SJSA1 (cell line): ENCODE measurements at regions not wholly inside any gene's neighbourhood (a gene's known extent, or its start where the extent isn't known, plus 50 kb on each side); places are given as distances from the start of the nearest gene placed in this dataset.

Experiments
- DNase-seq, 2 experiments: peaks; one replicate each; pipeline ENCODE4 v3.0.0-alpha.2; 2015 to 2020; ENCODE audit warnings: low spot score in 2 of 2, low read depth in 1 of 2
- H3K27ac ChIP-seq: fragments of 250-450 bp; sonication (Bioruptor Pico); 2 replicates; pipeline ENCODE4 v1.5.1; 2020; ENCODE audit warnings: mild to moderate bottlenecking, moderate library complexity
- H3K27me3 ChIP-seq: fragments of 250-450 bp; sonication (Bioruptor Pico); replicated peaks from 2 replicates; pipeline ENCODE4 v1.5.1; 2020; ENCODE audit warnings: mild to moderate bottlenecking, moderate library complexity
- H3K36me3 ChIP-seq: fragments of 250-450 bp; sonication (Bioruptor Pico); 2 replicates; pipeline ENCODE4 v1.5.1; 2020; ENCODE audit warnings: mild to moderate bottlenecking
- H3K4me1 ChIP-seq: fragments of 250-450 bp; sonication (Bioruptor Pico); replicated peaks from 2 replicates; pipeline ENCODE4 v1.6.1; 2021; ENCODE audit warnings: mild to moderate bottlenecking
- H3K4me3 ChIP-seq: fragments of 250-450 bp; sonication (Bioruptor Pico); 2 replicates; pipeline ENCODE4 v1.5.1; 2020; ENCODE audit warnings: mild to moderate bottlenecking
- H3K9me3 ChIP-seq: fragments of 250-450 bp; sonication (Bioruptor Pico); replicated peaks from 2 replicates; pipeline ENCODE4 v1.5.1; 2020; ENCODE audit warnings: mild to moderate bottlenecking

GRCh38 chr4:14277505-14277904 is 650.0 kb upstream of the BOD1L1 start:
- H3K27ac ChIP-seq, result no peak overlapping the region
- no peaks in the 10 kb centered on the region for H3K36me3 ChIP-seq
- DNase-seq, result no peak
- no peaks in the 10 kb centered on the region for H3K27me3 ChIP-seq
- no peak overlapping the region for H3K4me3 ChIP-seq
- H3K9me3 ChIP-seq, result no peaks in the 10 kb centered on the region
- H3K4me1 ChIP-seq, result no peaks in the 10 kb centered on the region

DNA sequence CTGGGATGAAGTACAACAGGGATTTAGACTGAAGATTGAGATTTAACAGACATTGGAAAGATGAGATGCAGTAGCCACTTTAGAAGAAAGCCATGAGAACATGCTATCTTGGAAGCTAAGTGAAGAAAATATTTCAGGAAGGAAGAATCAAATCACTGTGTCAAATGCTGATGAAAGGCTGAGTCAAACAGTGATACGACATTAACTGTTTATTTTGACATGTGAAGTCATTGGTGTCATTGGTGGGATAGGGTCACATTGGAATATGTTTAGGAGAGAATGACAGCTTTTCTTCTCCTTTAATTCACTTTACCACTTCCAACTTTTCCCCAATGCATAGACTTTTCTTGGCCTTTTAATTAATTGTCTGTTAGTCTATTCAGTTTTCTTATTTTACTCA is 653.0 kb upstream of the BOD1L1 start:
- Histone ChIP-seq H3K27ac (no peak overlapping the region), H3K36me3 (no peaks in the 10 kb centered on the region), H3K4me1 (no peaks in the 10 kb centered on the region), H3K9me3 (no peaks in the 10 kb centered on the region), H3K27me3 (no peaks in the 10 kb centered on the region), H3K4me3 (no peak overlapping the region)
- no peak for DNase-seq

GRCh38 chr4:14284578-14284977 is 657.1 kb upstream of the BOD1L1 start:
- DNase-seq, result no peak
- no peak overlapping the region for H3K4me3 ChIP-seq
- no peaks in the 10 kb centered on the region for H3K36me3 ChIP-seq
- H3K4me1 ChIP-seq, result no peaks in the 10 kb centered on the region
- no peaks in the 10 kb centered on the region for H3K9me3 ChIP-seq
- no peak overlapping the region for H3K27ac ChIP-seq
- no peaks in the 10 kb centered on the region for H3K27me3 ChIP-seq

GRCh38 chr4:14289708-14290107 is 662.2 kb upstream of the BOD1L1 start:
- H3K9me3 ChIP-seq, result no peaks in the 10 kb centered on the region
- H3K27me3 ChIP-seq, result no peaks in the 10 kb centered on the region
- no peak for DNase-seq
- H3K4me1 ChIP-seq, result peaks cover 10% of the 10 kb centered on the region
- H3K4me3 ChIP-seq, result no peak overlapping the region
- no peaks in the 10 kb centered on the region for H3K36me3 ChIP-seq
- H3K27ac ChIP-seq, result no peak overlapping the region

DNA sequence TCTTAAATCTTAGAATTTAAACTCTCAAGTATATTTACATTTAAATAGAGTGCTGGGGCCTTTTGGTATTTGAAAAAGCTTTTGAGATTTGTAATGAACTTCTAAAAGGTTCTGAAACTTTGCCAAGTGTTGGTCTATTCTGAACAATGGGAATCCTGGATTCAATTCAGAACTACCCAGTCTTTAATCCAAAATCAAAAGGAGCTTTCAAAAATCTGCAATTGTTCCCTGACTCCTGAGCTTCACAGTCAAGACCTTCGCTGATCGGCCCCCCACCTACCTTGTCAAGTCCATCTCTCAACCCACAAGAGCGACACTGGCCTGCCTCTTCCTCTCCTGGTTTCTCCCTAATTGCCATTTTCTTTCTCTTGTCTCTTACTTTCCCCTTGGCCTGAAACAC is 666.1 kb upstream of the BOD1L1 start:
- Histone ChIP-seq H3K9me3 (no peaks in the 10 kb centered on the region), H3K36me3 (no peaks in the 10 kb centered on the region), H3K27me3 (no peaks in the 10 kb centered on the region), H3K27ac (peak overlapping the region; percentile 20; the same call in 1 of the 2 replicates), H3K4me3 (no peak overlapping the region), H3K4me1 (peaks cover 14% of the 10 kb centered on the region)
- DNase-seq, result no peak

DNA sequence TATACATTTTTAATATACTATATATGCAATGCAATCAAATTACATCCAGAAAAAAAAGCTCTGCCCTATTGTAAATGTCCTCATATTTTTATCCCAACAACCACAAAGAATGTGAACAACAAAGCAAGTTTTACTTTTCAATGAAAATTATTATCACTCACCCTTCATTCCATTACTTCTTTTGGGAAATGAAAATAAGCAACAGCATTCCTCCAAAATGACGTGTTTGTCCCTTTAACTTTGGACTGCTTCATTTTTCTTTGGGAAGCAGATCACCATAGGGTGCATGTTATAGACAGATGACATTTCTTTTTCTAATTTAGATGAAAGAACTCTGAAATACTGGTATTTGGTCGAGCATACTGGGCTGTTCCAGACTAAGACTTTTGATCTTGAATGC is 667.1 kb upstream of the BOD1L1 start:
- Histone ChIP-seq H3K9me3 (no peaks in the 10 kb centered on the region), H3K4me3 (no peak overlapping the region), H3K36me3 (no peaks in the 10 kb centered on the region), H3K27ac (peak overlapping the region; percentile 20; the same call in 1 of the 2 replicates), H3K27me3 (no peaks in the 10 kb centered on the region), H3K4me1 (peaks cover 14% of the 10 kb centered on the region)
- peak in 1 of 2 experiments; percentile 65 for DNase-seq

GRCh38 chr4:14299166-14299565 is 671.6 kb upstream of the BOD1L1 start:
- no peak overlapping the region for H3K27ac ChIP-seq
- no peaks in the 10 kb centered on the region for H3K27me3 ChIP-seq
- H3K36me3 ChIP-seq, result no peaks in the 10 kb centered on the region
- no peaks in the 10 kb centered on the region for H3K9me3 ChIP-seq
- no peak for DNase-seq
- peaks cover 8% of the 10 kb centered on the region for H3K4me1 ChIP-seq
- no peak overlapping the region for H3K4me3 ChIP-seq

- H3K27me3 ChIP-seq, result no peaks in the 10 kb centered on the region
- no peak overlapping the region for H3K4me3 ChIP-seq
- H3K9me3 ChIP-seq, result no peaks in the 10 kb centered on the region
- H3K27ac ChIP-seq, result no peak overlapping the region
- no peaks in the 10 kb centered on the region for H3K4me1 ChIP-seq
- no peak for DNase-seq
- no peaks in the 10 kb centered on the region for H3K36me3 ChIP-seq
Observed at GRCh38 chr4:14302021-14302420, 674.5 kb upstream of the BOD1L1 start.

DNA sequence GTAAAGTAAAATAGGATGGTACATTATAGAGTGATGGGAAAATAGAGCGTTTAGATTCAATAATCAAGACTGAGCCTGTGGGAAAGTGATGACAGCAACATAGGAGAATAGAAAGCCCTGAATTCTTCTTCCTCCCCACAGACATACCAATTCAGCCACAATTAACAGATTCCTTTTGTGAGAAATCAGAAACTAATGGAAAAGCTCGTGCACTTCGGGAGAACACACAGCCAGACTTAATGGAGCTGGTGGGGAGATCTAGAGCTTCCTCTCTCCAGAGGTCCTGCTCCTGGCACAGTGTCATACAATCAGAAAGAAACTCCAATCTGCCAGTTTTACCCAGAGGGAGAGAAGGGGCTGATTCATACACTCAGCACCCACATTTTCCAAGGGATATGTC is 676.3 kb upstream of the BOD1L1 start:
- no peak overlapping the region for H3K4me3 ChIP-seq
- H3K9me3 ChIP-seq, result no peaks in the 10 kb centered on the region
- no peaks in the 10 kb centered on the region for H3K27me3 ChIP-seq
- DNase-seq, result no peak
- H3K4me1 ChIP-seq, result no peaks in the 10 kb centered on the region
- H3K36me3 ChIP-seq, result no peaks in the 10 kb centered on the region
- H3K27ac ChIP-seq, result no peak overlapping the region

GRCh38 chr4:14308229-14308651 is 680.7 kb upstream of the BOD1L1 start:
- no peak for DNase-seq
- Histone ChIP-seq H3K27me3 (no peaks in the 10 kb centered on the region), H3K27ac (no peak overlapping the region), H3K4me3 (no peak overlapping the region), H3K9me3 (no peaks in the 10 kb centered on the region), H3K4me1 (no peaks in the 10 kb centered on the region), H3K36me3 (no peaks in the 10 kb centered on the region)

DNA sequence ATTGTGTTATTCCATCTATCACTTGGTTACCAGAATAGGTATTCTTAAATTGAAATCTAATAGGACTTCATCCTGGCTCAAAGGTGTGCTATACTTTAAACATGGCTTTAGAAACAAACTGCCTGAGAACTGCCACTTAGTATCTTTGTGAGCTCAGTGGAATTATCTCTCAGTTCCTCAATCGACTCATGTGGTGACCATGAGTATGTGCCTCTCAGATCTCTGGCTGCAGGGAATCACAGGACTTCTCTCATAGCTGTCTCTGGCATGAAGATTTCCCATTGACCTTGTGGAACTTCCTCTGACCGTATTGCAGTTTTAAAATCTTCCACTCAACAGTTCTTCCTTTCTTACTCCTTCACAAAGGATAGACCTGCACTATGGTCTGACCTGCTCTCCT is 681.9 kb upstream of the BOD1L1 start:
- no peaks in the 10 kb centered on the region for H3K36me3 ChIP-seq
- DNase-seq, result no peak
- no peak overlapping the region for H3K27ac ChIP-seq
- no peaks in the 10 kb centered on the region for H3K9me3 ChIP-seq
- no peaks in the 10 kb centered on the region for H3K4me1 ChIP-seq
- no peak overlapping the region for H3K4me3 ChIP-seq
- no peaks in the 10 kb centered on the region for H3K27me3 ChIP-seq

DNA sequence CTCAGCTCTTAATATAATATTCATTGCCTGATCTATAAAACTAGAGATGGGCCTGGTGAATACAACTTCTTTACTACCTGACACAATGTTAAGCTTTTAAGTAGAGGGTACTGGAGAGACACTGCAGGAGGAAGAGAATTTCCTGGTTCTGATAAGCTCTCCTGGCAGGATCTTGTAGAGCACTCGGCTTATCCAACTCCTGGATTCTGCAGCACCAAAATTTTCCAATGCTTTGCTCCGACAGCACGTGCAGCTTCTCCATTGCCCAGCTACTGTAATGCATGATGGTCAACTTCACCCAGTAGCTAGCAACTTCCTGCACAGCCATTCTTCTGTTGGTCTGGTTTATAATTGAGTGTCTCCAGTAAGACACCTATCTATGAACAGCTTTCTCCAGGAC is 686.2 kb upstream of the BOD1L1 start:
- Histone ChIP-seq H3K36me3 (no peaks in the 10 kb centered on the region), H3K27me3 (no peaks in the 10 kb centered on the region), H3K9me3 (no peaks in the 10 kb centered on the region), H3K27ac (no peak overlapping the region), H3K4me3 (no peak overlapping the region), H3K4me1 (no peaks in the 10 kb centered on the region)
- no peak for DNase-seq

DNA sequence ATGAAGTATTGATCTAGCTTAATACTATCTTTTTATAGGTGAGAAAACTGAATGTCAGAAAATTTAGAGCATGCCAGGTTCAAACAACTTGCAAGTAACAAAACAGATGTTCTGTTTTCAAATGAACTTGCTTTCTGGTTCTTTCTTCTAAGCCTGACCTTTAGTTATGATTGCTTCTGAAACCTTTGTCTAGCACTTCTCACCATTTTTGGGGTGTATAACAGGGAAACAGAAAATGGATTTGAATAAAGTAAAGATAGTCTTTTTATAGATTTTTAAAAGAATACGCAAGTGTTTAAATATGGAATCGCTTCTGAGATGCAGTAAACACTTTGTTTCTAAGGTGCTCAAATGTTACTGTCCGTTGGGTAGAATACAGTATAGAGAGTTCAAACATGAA is 687.2 kb upstream of the CPEB2 start:
- Histone ChIP-seq H3K9me3 (no peaks in the 10 kb centered on the region), H3K36me3 (no peaks in the 10 kb centered on the region), H3K27me3 (no peaks in the 10 kb centered on the region), H3K4me3 (no peak overlapping the region), H3K27ac (no peak overlapping the region), H3K4me1 (no peaks in the 10 kb centered on the region)
- DNase-seq, result no peak

GRCh38 chr4:14317351-14317750 is 684.9 kb upstream of the CPEB2 start:
- Histone ChIP-seq H3K36me3 (no peaks in the 10 kb centered on the region), H3K4me3 (no peak overlapping the region), H3K4me1 (no peaks in the 10 kb centered on the region), H3K27ac (no peak overlapping the region), H3K9me3 (no peaks in the 10 kb centered on the region), H3K27me3 (no peaks in the 10 kb centered on the region)
- no peak for DNase-seq

- Histone ChIP-seq H3K36me3 (no peaks in the 10 kb centered on the region), H3K27me3 (no peaks in the 10 kb centered on the region), H3K27ac (no peak overlapping the region), H3K9me3 (no peaks in the 10 kb centered on the region), H3K4me3 (no peak overlapping the region), H3K4me1 (no peaks in the 10 kb centered on the region)
- DNase-seq, result no peak
Observed at GRCh38 chr4:14318671-14319070, 683.6 kb upstream of the CPEB2 start.
